ENCODE measurements at regions not wholly inside any gene's neighbourhood (a gene's known extent, or its start where the extent isn't known, plus 50 kb on each side); places are given as distances from the start of the nearest gene placed in this dataset.
"Not testable (repeated sequence)": the region's sequence is repeated elsewhere in the genome, so short reads cannot be mapped to it uniquely, and the experiment has no call there.

DNA sequence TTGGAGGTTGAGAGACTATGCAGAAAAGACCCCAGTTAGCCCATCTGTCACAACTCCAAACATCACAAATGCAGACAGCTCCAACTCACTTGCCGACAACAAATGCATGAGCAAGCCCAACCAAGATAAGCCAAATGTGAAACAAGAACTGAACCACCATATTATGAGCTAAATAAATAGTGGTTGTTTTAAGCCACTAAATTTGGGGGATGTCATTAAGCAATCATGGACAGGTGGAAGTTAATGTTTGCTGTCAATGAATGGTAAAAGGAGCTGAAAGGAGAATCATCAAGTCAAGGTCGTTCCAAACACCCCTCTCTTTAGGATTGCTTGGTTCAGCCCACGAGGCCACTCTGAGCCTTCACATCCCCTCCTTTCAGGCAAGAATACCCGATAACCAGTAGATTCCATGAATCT, 71.2 kb upstream of the PLCB4 start:
- Histone ChIP-seq H3K27ac (ENCODE audit: low read depth in 1 of 3, low read length in 2 of 3) (no peak overlapping the region), H3K27me3 (ENCODE audit: control insufficient read depth in 3 of 3, insufficient read depth in 3 of 3, low read length in 3 of 3) (no peaks in the 10 kb centered on the region), H3K4me1 (ENCODE audit: control insufficient read depth in 3 of 3, insufficient read depth in 2 of 3, low read depth in 1 of 3, low read length in 2 of 3) (no peaks in the 10 kb centered on the region), H3K4me3 (ENCODE audit: low read depth in 1 of 3, low read length in 3 of 3) (no peak overlapping the region), H3K36me3 (ENCODE audit: control insufficient read depth in 3 of 3, insufficient read depth in 2 of 3, low read depth in 1 of 3, low read length in 3 of 3) (no peaks in the 10 kb centered on the region), H3K9me3 (ENCODE audit: control insufficient read depth in 2 of 2, insufficient read depth in 1 of 2, low read depth in 1 of 2, low read length in 1 of 2) (peaks cover 0 to 3% of the 10 kb centered on the region in 2 donors)
- DNase-seq (no peak), FAIRE-seq (no peak)
- 68 to 70% (median 68%) methylated on average over 4 of the region's 4 CpGs for WGBS, 3 donors

DNA sequence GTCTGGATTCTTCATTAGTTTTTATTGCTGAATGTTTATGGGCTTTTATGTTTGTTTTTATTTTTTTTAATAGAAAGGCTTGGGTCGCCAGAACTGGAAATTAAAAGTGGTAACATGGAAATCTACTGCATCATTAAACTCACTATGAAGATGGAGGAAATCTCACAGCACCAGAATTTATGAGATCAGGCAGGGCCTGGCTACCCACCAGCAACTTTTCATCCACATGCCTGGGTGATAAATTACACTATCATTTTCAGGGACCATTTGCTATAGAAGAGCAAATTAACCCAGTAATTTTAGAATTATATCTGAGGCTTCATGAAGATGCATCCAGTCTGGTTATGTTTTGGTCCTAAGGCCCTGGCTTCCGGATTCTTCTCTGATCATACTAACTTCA, 57.8 kb upstream of the PLCB4 start:
- Histone ChIP-seq H3K4me3 (ENCODE audit: low read depth in 1 of 3, low read length in 3 of 3) (no peak overlapping the region), H3K36me3 (ENCODE audit: control insufficient read depth in 3 of 3, insufficient read depth in 2 of 3, low read depth in 1 of 3, low read length in 3 of 3) (no peaks in the 10 kb centered on the region), H3K4me1 (ENCODE audit: control insufficient read depth in 3 of 3, insufficient read depth in 2 of 3, low read depth in 1 of 3, low read length in 2 of 3) (no peaks in the 10 kb centered on the region), H3K27ac (ENCODE audit: low read depth in 1 of 3, low read length in 2 of 3) (no peak overlapping the region), H3K27me3 (ENCODE audit: control insufficient read depth in 3 of 3, insufficient read depth in 3 of 3, low read length in 3 of 3) (no peaks in the 10 kb centered on the region), H3K9me3 (ENCODE audit: control insufficient read depth in 2 of 2, insufficient read depth in 1 of 2, low read depth in 1 of 2, low read length in 1 of 2) (no peaks in the 10 kb centered on the region)
- DNase-seq (no peak), FAIRE-seq (no peak)
- WGBS, 3 donors: 73 to 86% (median 79%) methylated on average over 2 of the region's 2 CpGs

DNA sequence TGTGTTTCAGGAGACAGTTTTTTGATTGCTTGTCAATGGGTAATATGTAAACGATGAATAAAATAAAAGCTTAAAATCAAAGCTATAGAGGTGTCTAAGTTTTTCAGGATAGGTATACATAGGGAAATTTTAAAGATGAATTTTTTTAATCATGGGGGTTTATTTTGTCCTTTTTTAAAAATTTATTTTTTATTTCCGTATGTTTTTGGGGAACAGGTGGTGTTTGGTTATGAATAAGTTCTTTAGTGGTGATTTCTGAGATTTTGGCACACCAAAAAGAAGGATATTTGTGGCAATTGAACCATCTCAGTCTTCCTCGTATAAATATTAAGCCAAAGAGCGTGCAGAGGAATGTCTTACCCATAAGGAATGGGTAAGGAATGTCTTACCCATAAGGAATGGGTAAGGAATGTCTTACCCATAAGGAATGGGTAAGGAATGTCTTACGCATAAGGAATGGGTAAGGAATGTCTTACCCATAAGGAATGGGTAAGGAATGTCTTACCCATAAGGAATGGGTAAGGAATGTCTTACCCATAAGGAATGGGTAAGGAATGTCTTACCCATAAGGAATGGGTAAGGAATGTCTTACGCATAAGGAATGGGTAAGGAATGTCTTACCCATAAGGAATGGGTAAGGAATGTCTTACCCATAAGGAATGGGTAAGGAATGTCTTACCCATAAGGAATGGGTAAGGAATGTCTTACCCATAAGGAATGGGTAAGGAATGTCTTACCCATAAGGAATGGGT, 53.5 kb upstream of the PLCB4 start:
- not testable (repeated sequence) for H3K36me3 ChIP-seq (ENCODE audit: control insufficient read depth in 3 of 3, insufficient read depth in 2 of 3, low read depth in 1 of 3, low read length in 3 of 3); H3K4me1 ChIP-seq (ENCODE audit: control insufficient read depth in 3 of 3, insufficient read depth in 2 of 3, low read depth in 1 of 3, low read length in 2 of 3); H3K27me3 ChIP-seq (ENCODE audit: control insufficient read depth in 3 of 3, insufficient read depth in 3 of 3, low read length in 3 of 3); H3K4me3 ChIP-seq (ENCODE audit: low read depth in 1 of 3, low read length in 3 of 3); H3K27ac ChIP-seq (ENCODE audit: low read depth in 1 of 3, low read length in 2 of 3); FAIRE-seq; H3K9me3 ChIP-seq (ENCODE audit: control insufficient read depth in 2 of 2, insufficient read depth in 1 of 2, low read depth in 1 of 2, low read length in 1 of 2); DNase-seq
- WGBS, 3 donors: 80 to 94% (median 89%) methylated on average over 4 of the region's 6 CpGs

DNA sequence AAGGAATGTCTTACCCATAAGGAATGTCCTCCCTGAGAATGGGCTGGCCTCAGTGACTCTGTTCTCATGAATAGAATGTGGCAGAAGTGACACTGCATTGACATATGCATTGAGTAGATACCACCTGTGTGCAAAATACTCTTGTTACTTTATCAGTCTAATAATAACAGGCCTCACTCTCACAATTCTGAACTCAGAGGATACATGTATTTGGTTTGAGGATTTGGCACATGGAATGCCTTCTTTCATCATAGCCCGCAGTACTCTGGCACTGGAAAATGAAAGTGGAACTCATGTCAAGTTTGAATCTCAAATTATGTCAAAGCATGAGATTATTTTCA, 52.9 kb upstream of the PLCB4 start:
- DNase-seq: no peak
- no peaks in the 10 kb centered on the region for H3K36me3 ChIP-seq (ENCODE audit: control insufficient read depth in 3 of 3, insufficient read depth in 2 of 3, low read depth in 1 of 3, low read length in 3 of 3)
- H3K4me1 ChIP-seq (ENCODE audit: control insufficient read depth in 3 of 3, insufficient read depth in 2 of 3, low read depth in 1 of 3, low read length in 2 of 3): no peaks in the 10 kb centered on the region
- H3K4me3 ChIP-seq (ENCODE audit: low read depth in 1 of 3, low read length in 3 of 3): no peak overlapping the region
- FAIRE-seq: no peak
- WGBS, 3 donors: 19 to 54% (median 30%) methylated on average over 1 of the region's 1 CpG
- H3K9me3 ChIP-seq (ENCODE audit: control insufficient read depth in 2 of 2, insufficient read depth in 1 of 2, low read depth in 1 of 2, low read length in 1 of 2): no peaks in the 10 kb centered on the region
- H3K27ac ChIP-seq (ENCODE audit: low read depth in 1 of 3, low read length in 2 of 3): no peak overlapping the region
- no peaks in the 10 kb centered on the region for H3K27me3 ChIP-seq (ENCODE audit: control insufficient read depth in 3 of 3, insufficient read depth in 3 of 3, low read length in 3 of 3)

DNA sequence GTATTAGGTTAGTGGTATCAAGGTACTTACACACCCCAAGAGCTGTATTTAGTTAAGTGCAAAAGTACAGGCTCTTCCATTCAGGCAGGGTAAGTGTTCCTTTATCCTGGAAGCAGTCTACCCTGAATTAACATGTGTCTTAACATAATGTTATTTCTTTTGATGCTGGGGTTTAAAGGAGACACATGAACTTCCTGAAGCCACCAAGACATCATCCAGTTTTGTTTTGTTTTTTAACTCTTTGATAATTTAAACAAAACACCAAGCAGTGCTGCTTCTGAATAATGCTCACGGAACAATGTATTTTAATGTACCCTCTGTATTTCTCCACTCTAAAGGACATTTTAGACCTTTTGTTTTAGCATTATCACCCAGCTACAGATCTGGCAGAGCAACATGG, 50.5 kb upstream of the PLCB4 start:
- 86 to 97% (median 92%) methylated on average over 1 of the region's 1 CpG for WGBS, 3 donors
- Histone ChIP-seq H3K9me3 (ENCODE audit: control insufficient read depth in 2 of 2, insufficient read depth in 1 of 2, low read depth in 1 of 2, low read length in 1 of 2) (no peaks in the 10 kb centered on the region), H3K27ac (ENCODE audit: low read depth in 1 of 3, low read length in 2 of 3) (no peak overlapping the region), H3K36me3 (ENCODE audit: control insufficient read depth in 3 of 3, insufficient read depth in 2 of 3, low read depth in 1 of 3, low read length in 3 of 3) (no peaks in the 10 kb centered on the region), H3K27me3 (ENCODE audit: control insufficient read depth in 3 of 3, insufficient read depth in 3 of 3, low read length in 3 of 3) (no peaks in the 10 kb centered on the region), H3K4me1 (ENCODE audit: control insufficient read depth in 3 of 3, insufficient read depth in 2 of 3, low read depth in 1 of 3, low read length in 2 of 3) (no peaks in the 10 kb centered on the region), H3K4me3 (ENCODE audit: low read depth in 1 of 3, low read length in 3 of 3) (no peak overlapping the region)
- FAIRE-seq (no peak), DNase-seq (no peak)

Data from small intestine (tissue), 7 donors.